GM12874 (cell line): ENCODE measurements at regions not wholly inside any gene's neighbourhood (a gene's known extent, or its start where the extent isn't known, plus 50 kb on each side); places are given as distances from the start of the nearest gene placed in this dataset.

Experiments used
- TF ChIP-seq, protein P1 (sequence below): IDR thresholded peaks from 2 replicates; pipeline ENCODE4 v1.5.1; 2011; ENCODE audit warnings: low read depth, mild to moderate bottlenecking, control low read depth, low read length, moderate library complexity; ENCODE audit not compliant: insufficient read depth

DNA sequence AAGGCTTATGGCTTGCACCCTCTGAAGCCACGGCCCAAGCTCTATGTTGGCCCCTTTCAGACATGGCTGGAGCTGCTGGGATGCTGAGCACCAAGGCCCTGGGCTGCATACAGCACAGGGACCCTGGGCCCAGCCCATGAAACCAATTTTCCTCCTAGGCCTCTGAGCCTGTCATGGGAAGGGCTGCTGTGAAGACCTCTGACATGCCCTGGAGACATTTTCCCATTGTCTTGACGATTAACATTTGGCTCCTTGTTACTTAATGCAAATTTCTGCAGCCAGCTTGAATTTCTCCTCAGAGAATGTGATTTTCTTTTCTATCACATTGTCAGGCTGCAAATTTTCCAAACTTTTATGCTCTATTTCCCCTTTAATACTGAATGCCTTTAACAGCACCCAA lies 844.7 kb downstream of the PCDH18 start:
- TF ChIP-seq, protein P1, sequence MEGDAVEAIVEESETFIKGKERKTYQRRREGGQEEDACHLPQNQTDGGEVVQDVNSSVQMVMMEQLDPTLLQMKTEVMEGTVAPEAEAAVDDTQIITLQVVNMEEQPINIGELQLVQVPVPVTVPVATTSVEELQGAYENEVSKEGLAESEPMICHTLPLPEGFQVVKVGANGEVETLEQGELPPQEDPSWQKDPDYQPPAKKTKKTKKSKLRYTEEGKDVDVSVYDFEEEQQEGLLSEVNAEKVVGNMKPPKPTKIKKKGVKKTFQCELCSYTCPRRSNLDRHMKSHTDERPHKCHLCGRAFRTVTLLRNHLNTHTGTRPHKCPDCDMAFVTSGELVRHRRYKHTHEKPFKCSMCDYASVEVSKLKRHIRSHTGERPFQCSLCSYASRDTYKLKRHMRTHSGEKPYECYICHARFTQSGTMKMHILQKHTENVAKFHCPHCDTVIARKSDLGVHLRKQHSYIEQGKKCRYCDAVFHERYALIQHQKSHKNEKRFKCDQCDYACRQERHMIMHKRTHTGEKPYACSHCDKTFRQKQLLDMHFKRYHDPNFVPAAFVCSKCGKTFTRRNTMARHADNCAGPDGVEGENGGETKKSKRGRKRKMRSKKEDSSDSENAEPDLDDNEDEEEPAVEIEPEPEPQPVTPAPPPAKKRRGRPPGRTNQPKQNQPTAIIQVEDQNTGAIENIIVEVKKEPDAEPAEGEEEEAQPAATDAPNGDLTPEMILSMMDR = no peak

DNA sequence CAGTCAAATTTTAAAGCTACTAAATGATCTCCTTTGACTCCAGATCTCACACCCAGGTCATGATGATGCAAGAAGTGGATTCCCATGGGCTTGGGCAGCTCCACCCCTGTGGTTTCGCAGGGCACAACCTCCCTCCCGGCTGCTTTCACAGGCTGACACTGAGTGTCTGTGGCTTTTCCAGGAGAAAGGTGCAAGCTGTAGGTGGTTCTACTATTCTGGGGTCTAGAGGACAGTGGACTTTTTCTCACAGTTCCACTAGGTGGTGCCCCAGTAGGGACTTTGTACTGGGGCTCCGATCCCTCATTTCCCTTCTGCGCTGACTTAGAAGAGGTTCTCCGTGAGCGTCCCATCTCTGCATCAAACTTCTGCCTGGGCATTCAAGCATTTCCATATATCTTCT lies 845.2 kb downstream of the PCDH18 start:
- TF ChIP-seq, protein P1 = no peak

DNA sequence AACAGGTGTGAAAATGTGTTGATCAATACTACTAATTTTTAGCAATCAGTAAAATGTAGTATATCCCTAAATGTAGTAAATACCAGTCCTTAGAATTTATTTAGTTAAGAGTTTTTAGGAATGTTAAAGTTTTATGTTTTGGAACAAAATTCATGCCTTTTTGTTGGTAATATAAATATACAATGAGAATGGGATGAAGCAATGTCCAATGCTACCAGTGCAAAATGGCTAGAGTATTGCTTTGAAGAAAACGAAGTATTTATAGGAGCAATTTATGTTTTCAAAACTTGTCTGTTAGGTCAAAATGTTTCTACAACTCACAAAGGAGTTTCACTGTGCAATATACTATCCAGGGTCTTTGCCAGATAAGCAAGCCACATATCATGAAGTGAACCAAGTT lies 851.5 kb downstream of the PCDH18 start:
- TF ChIP-seq, protein P1 = no peak

DNA sequence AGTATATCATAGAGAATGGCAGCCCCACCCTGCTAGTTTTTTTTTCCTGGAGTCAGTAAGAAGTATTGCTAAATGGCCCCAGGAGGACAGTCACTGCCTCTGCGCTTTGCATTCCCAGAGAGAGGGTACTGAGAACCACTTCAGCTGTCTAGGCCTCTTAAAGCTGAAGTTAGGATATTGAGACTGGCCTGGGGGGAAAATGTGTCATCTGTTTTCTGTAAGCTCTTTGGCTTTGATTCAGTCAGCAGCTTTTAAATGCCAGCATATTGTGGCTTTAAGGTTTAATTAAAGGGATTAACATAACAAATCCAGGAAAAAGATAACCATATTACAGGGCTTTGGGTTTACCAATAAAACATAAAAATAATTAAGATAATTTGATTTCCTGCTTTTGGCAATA lies 852.0 kb downstream of the PCDH18 start:
- TF ChIP-seq, protein P1 = no peak

DNA sequence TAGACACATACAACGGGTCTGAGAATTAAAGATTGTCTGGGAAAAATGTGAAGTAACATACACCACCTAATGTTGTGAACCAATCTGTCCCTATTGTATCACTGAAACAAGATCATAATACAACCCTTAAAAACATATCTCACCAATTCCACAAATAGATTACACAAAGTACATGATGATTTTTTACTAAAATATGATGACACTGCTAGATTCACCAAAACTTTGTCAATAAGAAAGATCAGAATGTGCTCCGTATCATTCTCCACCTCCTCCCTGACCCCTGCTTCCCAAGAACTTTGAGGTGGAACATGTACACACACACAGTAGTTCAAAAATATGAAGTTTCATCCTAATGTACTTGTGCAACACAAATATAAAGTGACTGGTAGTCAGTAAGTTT lies 862.0 kb downstream of the PCDH18 start:
- TF ChIP-seq, protein P1 = no peak

DNA sequence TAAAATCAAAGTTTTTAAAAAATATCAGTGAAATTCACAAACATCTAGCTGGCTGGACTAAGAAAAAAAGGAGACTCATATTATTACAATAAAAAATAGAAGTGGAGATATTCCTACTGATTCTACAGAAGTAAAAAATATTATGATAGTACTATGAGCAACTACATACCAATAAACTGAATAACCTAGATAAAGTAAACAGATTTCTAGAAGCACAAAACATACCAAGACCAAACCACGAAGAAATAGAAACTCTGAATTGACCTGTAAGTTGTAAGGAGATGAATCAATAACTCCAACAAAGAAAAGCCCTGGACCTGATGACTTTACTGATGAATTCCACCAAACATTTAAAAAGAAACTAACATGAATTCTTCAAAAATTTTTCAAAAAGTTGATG lies 867.3 kb downstream of the PCDH18 start:
- TF ChIP-seq, protein P1 = no peak

DNA sequence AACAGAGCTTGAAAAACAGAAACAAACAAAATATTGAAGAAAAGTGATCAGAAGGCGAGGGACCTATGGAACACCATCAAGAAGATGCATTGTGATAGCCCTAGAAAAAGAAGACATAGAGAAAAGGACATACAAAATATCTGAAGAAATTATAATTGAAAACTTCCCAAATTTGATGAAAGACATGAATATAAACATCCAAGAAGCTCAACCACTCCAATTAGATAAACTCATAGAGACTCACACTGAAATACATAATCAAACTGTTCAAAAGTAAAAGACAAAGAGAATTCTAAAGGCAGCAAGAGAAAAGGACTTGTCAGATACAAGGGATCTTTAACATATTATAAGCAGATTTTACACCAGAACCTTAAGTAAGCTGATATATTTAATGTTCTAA lies 869.8 kb downstream of the PCDH18 start:
- TF ChIP-seq, protein P1 = no peak
